Parathyroid adenoma (tissue), 2 donors: ENCODE measurements at regions not wholly inside any gene's neighbourhood (a gene's known extent, or its start where the extent isn't known, plus 50 kb on each side); places are given as distances from the start of the nearest gene placed in this dataset.

Experiments used
- H2AFZ ChIP-seq: fragments of 300-600 bp; sonication (generic); one replicate; pipeline ENCODE4 v1.7.0; 2017; ENCODE audit warnings: antibody characterized with exemption, mild to moderate bottlenecking
- H3K27ac ChIP-seq: fragments of 300-600 bp; sonication (generic); one replicate; pipeline ENCODE4 v1.7.0; 2017
- H3K27me3 ChIP-seq: fragments of 300-600 bp; sonication (generic); one replicate; pipeline ENCODE4 v1.7.0; 2017; ENCODE audit warnings: low read length; ENCODE audit not compliant: control insufficient read depth, insufficient read depth
- H3K36me3 ChIP-seq: fragments of 300-600 bp; sonication (generic); one replicate; pipeline ENCODE4 v1.7.0; 2017; ENCODE audit warnings: low read length; ENCODE audit not compliant: control insufficient read depth, insufficient read depth
- H3K4me1 ChIP-seq: fragments of 300-600 bp; sonication (generic); one replicate; pipeline ENCODE4 v1.7.0; 2017; ENCODE audit warnings: control low read depth
- H3K4me2 ChIP-seq: fragments of 300-600 bp; sonication (generic); one replicate; pipeline ENCODE4 v1.7.0; 2017; ENCODE audit warnings: low read length
- H3K4me3 ChIP-seq: fragments of 300-600 bp; sonication (generic); one replicate; pipeline ENCODE4 v1.7.0; 2017; ENCODE audit warnings: low read depth, low read length
- H3K79me2 ChIP-seq: fragments of 300-600 bp; sonication (generic); one replicate; pipeline ENCODE4 v1.7.0; 2017; ENCODE audit warnings: control low read depth
- H3K9ac ChIP-seq: fragments of 300-600 bp; sonication (generic); one replicate; pipeline ENCODE4 v1.7.0; 2017; ENCODE audit warnings: mild to moderate bottlenecking
- H3K9me3 ChIP-seq: fragments of 300-600 bp; sonication (generic); one replicate; pipeline ENCODE4 v1.7.0; 2017; ENCODE audit warnings: low read length; ENCODE audit not compliant: control insufficient read depth
- CTCF ChIP-seq: fragments of 300-600 bp; sonication (generic); IDR thresholded peaks from one replicate; pipeline ENCODE4 v1.7.0; 2017; ENCODE audit warnings: antibody characterized with exemption, mild to moderate bottlenecking
- donor health status: primary hyperparathyroidism.

GRCh38 chr18:73879328-73879727, 268.3 kb downstream of the FBXO15 start:
- H3K27me3 ChIP-seq = no peaks in the 10 kb centered on the region
- TF ChIP-seq CTCF = no peak
- no peak overlapping the region for H3K4me2 ChIP-seq
- H2AFZ ChIP-seq = no peak overlapping the region
- H3K27ac ChIP-seq = no peak overlapping the region
- no peaks in the 10 kb centered on the region for H3K36me3 ChIP-seq
- no peak overlapping the region for H3K4me3 ChIP-seq
- no peaks in the 10 kb centered on the region for H3K4me1 ChIP-seq
- no peaks in the 10 kb centered on the region for H3K9me3 ChIP-seq
- no peak overlapping the region for H3K9ac ChIP-seq
- no peaks in the 10 kb centered on the region for H3K79me2 ChIP-seq

GRCh38 chr18:73869182-73869581, 278.5 kb downstream of the FBXO15 start:
- Histone ChIP-seq H2AFZ (no peak overlapping the region), H3K4me1 (no peaks in the 10 kb centered on the region), H3K36me3 (no peaks in the 10 kb centered on the region), H3K9me3 (no peaks in the 10 kb centered on the region), H3K27ac (no peak overlapping the region), H3K79me2 (no peaks in the 10 kb centered on the region), H3K9ac (no peak overlapping the region), H3K4me2 (no peak overlapping the region), H3K4me3 (no peak overlapping the region), H3K27me3 (no peaks in the 10 kb centered on the region)
- TF ChIP-seq CTCF = no peak

- no peaks in the 10 kb centered on the region for H3K9me3 ChIP-seq
- H3K79me2 ChIP-seq = no peaks in the 10 kb centered on the region
- H2AFZ ChIP-seq = no peak overlapping the region
- no peak overlapping the region for H3K27ac ChIP-seq
- no peak overlapping the region for H3K9ac ChIP-seq
- no peaks in the 10 kb centered on the region for H3K4me1 ChIP-seq
- no peaks in the 10 kb centered on the region for H3K36me3 ChIP-seq
- no peak for TF ChIP-seq CTCF
- H3K27me3 ChIP-seq = no peaks in the 10 kb centered on the region
- H3K4me3 ChIP-seq = no peak overlapping the region
- H3K4me2 ChIP-seq = no peak overlapping the region
Observed at GRCh38 chr18:73861771-73862170, 285.9 kb downstream of the FBXO15 start.

- Histone ChIP-seq H3K9ac (no peak overlapping the region), H3K4me1 (no peaks in the 10 kb centered on the region), H3K4me2 (no peak overlapping the region), H3K79me2 (no peaks in the 10 kb centered on the region), H3K27ac (no peak overlapping the region), H3K9me3 (no peaks in the 10 kb centered on the region), H3K27me3 (no peaks in the 10 kb centered on the region), H3K36me3 (no peaks in the 10 kb centered on the region), H2AFZ (no peak overlapping the region), H3K4me3 (no peak overlapping the region)
- no peak for TF ChIP-seq CTCF
Observed at GRCh38 chr18:73859837-73860397, 287.7 kb downstream of the FBXO15 start.

- Histone ChIP-seq H3K4me2 (no peak overlapping the region), H3K36me3 (no peaks in the 10 kb centered on the region), H3K79me2 (no peaks in the 10 kb centered on the region), H3K4me1 (no peaks in the 10 kb centered on the region), H3K4me3 (no peak overlapping the region), H3K27ac (no peak overlapping the region), H3K9me3 (no peaks in the 10 kb centered on the region), H2AFZ (no peak overlapping the region), H3K27me3 (no peaks in the 10 kb centered on the region), H3K9ac (no peak overlapping the region)
- TF ChIP-seq CTCF = no peak
Observed at GRCh38 chr18:73852789-73853549, 294.7 kb downstream of the FBXO15 start.
